OCI-LY3 (cell line): ENCODE measurements at regions not wholly inside any gene's neighbourhood (a gene's known extent, or its start where the extent isn't known, plus 50 kb on each side); places are given as distances from the start of the nearest gene placed in this dataset.

Experiments used
- H2AFZ ChIP-seq: fragments of 200-600, 300-600 bp; shearing (Covaris generic); 2 replicates; pipeline ENCODE4 v1.6.0; 2014; ENCODE audit warnings: antibody characterized with exemption, low read depth, low read length
- H3K27ac ChIP-seq: fragments of 200-600, 300-600 bp; sonication (generic); 2 replicates; pipeline ENCODE4 v1.5.1; 2014; ENCODE audit warnings: mild to moderate bottlenecking, low read length, moderate library complexity, mixed read lengths
- H3K27me3 ChIP-seq: fragments of 200-600, 300-600 bp; sonication (generic); 2 replicates; pipeline ENCODE4 v1.6.1; 2014; ENCODE audit warnings: low read depth, low read length, mixed read lengths
- H3K36me3 ChIP-seq: fragments of 200-600, 300-600 bp; sonication (generic); replicated peaks from 2 replicates; pipeline ENCODE3; 2014; ENCODE audit warnings: low read depth, low read length, mixed read lengths
- H3K4me1 ChIP-seq: fragments of 300-600, 200-600 bp; sonication (generic); 2 replicates; pipeline ENCODE4 v1.6.1; 2014; ENCODE audit warnings: low read length, mixed read lengths
- H3K4me2 ChIP-seq: fragments of 200-600, 300-600 bp; sonication (generic); 2 replicates; pipeline ENCODE4 v1.6.1; 2014; ENCODE audit warnings: low read length, mixed read lengths
- H3K4me3 ChIP-seq: fragments of 300-600, 200-600 bp; sonication (generic); 2 replicates; pipeline ENCODE4 v1.5.1; 2014; ENCODE audit warnings: antibody characterized with exemption, mild to moderate bottlenecking, low read length, moderate library complexity
- H3K79me2 ChIP-seq: fragments of 300-600, 200-600 bp; shearing (Covaris generic); 2 replicates; pipeline ENCODE4 v1.6.1; 2014; ENCODE audit warnings: mild to moderate bottlenecking, low read length, mixed read lengths
- H3K9ac ChIP-seq: fragments of 300-600, 200-600 bp; shearing (Covaris generic); 2 replicates; pipeline ENCODE4 v1.6.0; 2014; ENCODE audit warnings: mild to moderate bottlenecking, low read length, moderate library complexity
- H3K9me3 ChIP-seq: fragments of 200-600, 300-600 bp; shearing (Covaris generic); 2 replicates; pipeline ENCODE4 v1.6.1; 2014; ENCODE audit warnings: low read length, mixed read lengths; ENCODE audit not compliant: insufficient read depth
- H4K20me1 ChIP-seq: fragments of 200-600, 300-600 bp; sonication (generic); 2 replicates; pipeline ENCODE4 v1.6.1; 2016; ENCODE audit warnings: low read length, mixed read lengths; ENCODE audit not compliant: insufficient read depth
- EZH2phosphoT487 ChIP-seq: fragments of 200-600 bp; shearing (Covaris generic); IDR thresholded peaks from 2 replicates; pipeline ENCODE4 v1.6.1; 2018; ENCODE audit warnings: antibody characterized with exemption, mixed run types, low read depth
- TF ChIP-seq, protein P1 (sequence below): fragments of 200-600, 300-600 bp; sonication (generic); IDR thresholded peaks from 2 replicates; pipeline ENCODE4 v1.5.1; 2014; ENCODE audit warnings: antibody characterized with exemption, low read length, low read depth

DNA sequence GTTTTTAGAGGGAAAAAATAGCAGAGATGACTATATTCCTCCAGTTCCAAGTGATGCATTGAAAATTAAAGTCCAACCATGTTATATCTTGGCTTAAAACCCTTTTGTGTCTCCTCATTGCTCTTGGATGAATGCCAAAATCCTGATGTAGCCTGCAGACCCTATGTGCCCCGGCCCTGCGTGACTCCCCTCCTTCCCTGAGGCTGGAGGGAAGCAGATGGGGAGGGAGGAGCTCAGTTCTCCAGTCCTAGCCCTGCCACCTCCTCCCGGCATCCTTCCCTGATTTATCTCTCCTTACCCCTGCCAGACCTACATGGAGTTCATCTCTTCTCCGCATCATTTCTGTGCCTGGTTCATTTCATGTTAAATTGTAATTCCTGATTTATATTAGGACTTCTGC is 397.4 kb downstream of the PTPRU start:
- Histone ChIP-seq H3K79me2 (no peaks in the 10 kb centered on the region), H3K4me2 (no peak overlapping the region), H3K9me3 (no peaks in the 10 kb centered on the region), H3K4me1 (no peaks in the 10 kb centered on the region), H3K27ac (no peak overlapping the region), H2AFZ (no peak overlapping the region), H3K36me3 (no peaks in the 10 kb centered on the region), H3K9ac (no peak overlapping the region), H3K27me3 (no peaks in the 10 kb centered on the region), H4K20me1 (no peaks in the 10 kb centered on the region), H3K4me3 (no peak overlapping the region)
- TF ChIP-seq EZH2phosphoT487, result no peak
- TF ChIP-seq, protein P1, sequence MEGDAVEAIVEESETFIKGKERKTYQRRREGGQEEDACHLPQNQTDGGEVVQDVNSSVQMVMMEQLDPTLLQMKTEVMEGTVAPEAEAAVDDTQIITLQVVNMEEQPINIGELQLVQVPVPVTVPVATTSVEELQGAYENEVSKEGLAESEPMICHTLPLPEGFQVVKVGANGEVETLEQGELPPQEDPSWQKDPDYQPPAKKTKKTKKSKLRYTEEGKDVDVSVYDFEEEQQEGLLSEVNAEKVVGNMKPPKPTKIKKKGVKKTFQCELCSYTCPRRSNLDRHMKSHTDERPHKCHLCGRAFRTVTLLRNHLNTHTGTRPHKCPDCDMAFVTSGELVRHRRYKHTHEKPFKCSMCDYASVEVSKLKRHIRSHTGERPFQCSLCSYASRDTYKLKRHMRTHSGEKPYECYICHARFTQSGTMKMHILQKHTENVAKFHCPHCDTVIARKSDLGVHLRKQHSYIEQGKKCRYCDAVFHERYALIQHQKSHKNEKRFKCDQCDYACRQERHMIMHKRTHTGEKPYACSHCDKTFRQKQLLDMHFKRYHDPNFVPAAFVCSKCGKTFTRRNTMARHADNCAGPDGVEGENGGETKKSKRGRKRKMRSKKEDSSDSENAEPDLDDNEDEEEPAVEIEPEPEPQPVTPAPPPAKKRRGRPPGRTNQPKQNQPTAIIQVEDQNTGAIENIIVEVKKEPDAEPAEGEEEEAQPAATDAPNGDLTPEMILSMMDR, result no peak

DNA sequence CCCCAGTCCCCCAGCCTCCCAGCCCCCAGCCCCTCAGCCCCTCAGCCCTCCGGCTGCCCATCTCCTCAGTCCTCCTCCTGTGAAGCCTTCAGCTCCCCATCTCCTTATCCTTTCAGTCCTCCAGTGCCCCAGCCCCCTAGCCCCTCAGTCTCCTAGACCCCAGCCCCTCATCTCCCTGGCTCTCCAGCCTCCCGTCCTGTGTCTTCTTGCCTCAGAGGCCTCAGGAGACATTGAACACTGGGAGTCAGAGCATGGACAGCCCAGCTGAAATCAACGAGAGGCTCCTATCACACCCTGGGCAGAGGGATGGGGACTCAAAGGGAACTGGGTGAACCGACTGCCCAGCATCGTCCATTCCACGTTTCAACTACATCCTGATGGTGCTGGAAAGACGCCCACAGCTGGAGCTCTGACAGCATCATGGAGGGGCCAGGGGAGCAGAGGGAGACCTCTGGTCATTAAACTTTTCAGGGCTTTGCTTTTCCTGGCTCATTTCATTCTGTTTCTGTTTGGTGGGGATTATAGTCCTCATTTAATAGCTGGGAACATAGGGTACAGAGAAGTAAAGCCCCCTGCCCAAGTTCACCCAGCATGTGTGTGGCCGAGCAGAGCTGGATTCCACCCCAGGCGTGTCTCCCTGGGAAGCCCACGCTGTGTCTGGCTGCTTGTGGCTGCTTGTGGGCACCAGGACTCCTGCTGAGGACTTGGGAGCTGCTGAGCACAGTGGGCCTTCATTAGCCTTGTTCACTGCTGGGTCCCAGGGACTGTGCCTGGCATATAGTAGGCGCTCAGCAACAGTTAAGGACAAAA is 396.7 kb downstream of the PTPRU start:
- H3K27me3 ChIP-seq, result no peaks in the 10 kb centered on the region
- H2AFZ ChIP-seq, result no peak overlapping the region
- no peaks in the 10 kb centered on the region for H3K79me2 ChIP-seq
- no peak overlapping the region for H3K4me3 ChIP-seq
- no peaks in the 10 kb centered on the region for H3K36me3 ChIP-seq
- no peaks in the 10 kb centered on the region for H3K4me1 ChIP-seq
- H3K4me2 ChIP-seq, result no peak overlapping the region
- no peaks in the 10 kb centered on the region for H4K20me1 ChIP-seq
- H3K9me3 ChIP-seq, result no peaks in the 10 kb centered on the region
- no peak overlapping the region for H3K9ac ChIP-seq
- TF ChIP-seq EZH2phosphoT487, result no peak
- TF ChIP-seq, protein P1, result no peak
- H3K27ac ChIP-seq, result no peak overlapping the region

DNA sequence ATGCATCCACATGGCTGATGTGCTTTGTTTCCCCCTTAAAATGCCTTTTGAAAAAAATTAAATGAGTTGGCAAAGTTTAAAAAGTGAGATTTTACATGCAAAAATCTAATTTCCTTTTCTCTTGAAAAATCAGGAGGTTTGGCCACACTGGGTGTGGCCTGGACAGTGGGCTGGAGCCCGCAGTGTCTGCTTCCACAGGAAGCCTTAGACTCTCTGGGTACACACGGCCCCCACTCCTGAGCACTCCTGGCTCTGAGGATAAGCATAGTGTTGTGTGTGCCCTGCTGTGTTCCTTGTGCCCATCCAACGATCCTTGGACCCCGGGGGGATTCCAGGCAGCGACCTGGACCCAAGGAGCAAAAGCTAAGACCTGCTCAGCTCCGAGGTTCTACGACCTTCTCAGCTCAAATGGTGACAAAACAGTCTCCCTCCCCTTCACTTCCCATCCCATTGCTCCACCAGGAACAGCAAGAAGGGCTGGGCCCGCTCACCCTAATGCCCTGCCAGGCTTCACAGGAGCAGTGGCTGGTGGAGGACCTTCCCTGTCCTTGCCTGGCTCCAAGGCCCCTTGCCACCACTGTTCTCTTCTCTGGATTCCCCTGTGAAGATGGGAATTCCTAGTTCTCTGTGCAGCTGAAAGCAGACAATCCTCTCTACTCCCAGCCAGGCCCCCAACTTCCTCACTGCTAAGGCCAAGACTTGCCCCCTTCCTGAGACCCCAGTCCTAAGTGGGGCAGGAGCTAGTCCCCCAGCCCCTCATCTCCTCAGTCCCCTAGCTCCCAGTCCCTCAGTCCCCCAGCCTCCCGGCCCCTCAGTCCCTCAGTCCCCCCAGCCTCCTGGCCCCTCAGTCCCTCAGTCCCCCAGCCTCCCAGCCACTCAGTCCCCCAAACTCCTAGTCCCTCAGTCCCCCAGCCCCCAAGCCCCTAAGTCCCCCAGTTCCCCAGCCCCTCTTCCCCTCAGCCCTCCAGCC is 395.8 kb downstream of the PTPRU start:
- Histone ChIP-seq H3K36me3 (no peaks in the 10 kb centered on the region), H3K27ac (no peak overlapping the region), H3K4me3 (no peak overlapping the region), H3K27me3 (no peaks in the 10 kb centered on the region), H3K79me2 (no peaks in the 10 kb centered on the region), H3K9ac (no peak overlapping the region), H4K20me1 (no peaks in the 10 kb centered on the region), H3K4me2 (no peak overlapping the region), H3K9me3 (no peaks in the 10 kb centered on the region), H3K4me1 (no peaks in the 10 kb centered on the region), H2AFZ (no peak overlapping the region)
- TF ChIP-seq EZH2phosphoT487, result no peak
- TF ChIP-seq, protein P1, result no peak

DNA sequence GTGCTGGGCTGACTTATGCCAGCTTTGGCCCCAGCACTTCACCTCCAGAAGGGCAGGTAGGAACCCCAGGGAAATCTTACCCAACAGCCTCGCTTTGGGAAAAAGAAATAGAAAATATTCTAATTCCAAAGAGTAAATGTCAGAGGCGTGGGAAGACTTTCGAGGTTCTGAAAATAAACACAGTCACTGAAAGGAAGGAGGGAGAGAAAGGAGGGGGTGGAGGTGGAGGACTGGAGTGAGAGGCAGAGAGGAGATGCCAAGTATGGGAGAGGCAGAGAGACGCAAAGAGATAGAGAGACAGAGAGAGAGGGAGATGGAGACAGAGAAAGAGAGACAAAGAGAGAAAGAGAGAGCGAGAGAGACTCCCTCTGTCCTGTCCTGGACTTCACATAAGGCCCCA is 395.0 kb downstream of the PTPRU start:
- Histone ChIP-seq H3K79me2 (no peaks in the 10 kb centered on the region), H3K9me3 (no peaks in the 10 kb centered on the region), H3K4me1 (no peaks in the 10 kb centered on the region), H3K27ac (no peak overlapping the region), H3K9ac (no peak overlapping the region), H3K36me3 (no peaks in the 10 kb centered on the region), H3K4me3 (no peak overlapping the region), H2AFZ (no peak overlapping the region), H3K27me3 (no peaks in the 10 kb centered on the region), H3K4me2 (no peak overlapping the region), H4K20me1 (no peaks in the 10 kb centered on the region)
- TF ChIP-seq, protein P1, result no peak
- no peak for TF ChIP-seq EZH2phosphoT487
